Endothelial cell (in vitro differentiated cells): ENCODE measurements at regions not wholly inside any gene's neighbourhood (a gene's known extent, or its start where the extent isn't known, plus 50 kb on each side); places are given as distances from the start of the nearest gene placed in this dataset.
"Not testable (repeated sequence)": the region's sequence is repeated elsewhere in the genome, so short reads cannot be mapped to it uniquely, and the experiment has no call there.

Experiments used
- DNase-seq: peaks from one replicate; pipeline ENCODE4 v3.0.0; 2021; ENCODE audit warnings: low spot score
- H3K27ac Mint-ChIP-seq: one replicate; pipeline ENCODE4 v1.8.0; 2021; ENCODE audit warnings: mixed read lengths, inconsistent platforms; ENCODE audit not compliant: unreplicated experiment
- H3K27me3 Mint-ChIP-seq: one replicate; pipeline ENCODE4 v1.8.0; 2021; ENCODE audit warnings: mild to moderate bottlenecking, moderate library complexity, mixed read lengths, inconsistent platforms; ENCODE audit not compliant: unreplicated experiment
- H3K36me3 Mint-ChIP-seq: one replicate; pipeline ENCODE4 v1.8.0; 2021; ENCODE audit warnings: mild to moderate bottlenecking, low read depth, mixed read lengths, inconsistent platforms; ENCODE audit not compliant: unreplicated experiment
- H3K4me1 Mint-ChIP-seq: one replicate; pipeline ENCODE4 v1.8.0; 2021; ENCODE audit warnings: mild to moderate bottlenecking, mixed read lengths, inconsistent platforms; ENCODE audit not compliant: unreplicated experiment
- H3K4me3 Mint-ChIP-seq: one replicate; pipeline ENCODE4 v1.8.0; 2021; ENCODE audit warnings: mild to moderate bottlenecking, mixed read lengths, inconsistent platforms; ENCODE audit not compliant: unreplicated experiment
- H3K9me3 Mint-ChIP-seq: one replicate; pipeline ENCODE4 v1.8.0; 2021; ENCODE audit warnings: mixed read lengths, inconsistent platforms; ENCODE audit not compliant: unreplicated experiment

DNA sequence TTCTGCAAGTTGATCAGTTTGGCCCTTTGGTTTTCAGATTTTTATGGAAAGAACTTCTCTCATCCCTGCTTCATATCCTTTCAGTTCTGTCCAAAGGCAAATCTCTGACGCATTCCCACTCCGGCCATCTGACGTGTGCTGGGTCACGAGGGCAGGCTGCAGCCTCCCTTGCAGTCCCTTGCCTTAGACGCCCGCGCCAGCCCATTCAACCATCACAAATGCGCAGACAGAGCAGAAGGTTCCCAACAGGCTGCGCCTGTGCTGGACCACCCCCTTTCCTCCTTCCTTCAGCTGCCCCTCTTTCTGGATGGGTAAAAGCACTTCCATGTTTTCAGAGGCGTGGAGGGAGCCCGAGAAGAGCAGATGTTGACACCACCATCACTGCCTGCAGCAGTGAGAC lies 144.2 kb downstream of the BCL2L11 start:
- H3K36me3 Mint-ChIP-seq, H3K27me3 Mint-ChIP-seq, H3K4me3 Mint-ChIP-seq, H3K4me1 Mint-ChIP-seq, H3K9me3 Mint-ChIP-seq, DNase-seq, H3K27ac Mint-ChIP-seq: not testable (repeated sequence)

DNA sequence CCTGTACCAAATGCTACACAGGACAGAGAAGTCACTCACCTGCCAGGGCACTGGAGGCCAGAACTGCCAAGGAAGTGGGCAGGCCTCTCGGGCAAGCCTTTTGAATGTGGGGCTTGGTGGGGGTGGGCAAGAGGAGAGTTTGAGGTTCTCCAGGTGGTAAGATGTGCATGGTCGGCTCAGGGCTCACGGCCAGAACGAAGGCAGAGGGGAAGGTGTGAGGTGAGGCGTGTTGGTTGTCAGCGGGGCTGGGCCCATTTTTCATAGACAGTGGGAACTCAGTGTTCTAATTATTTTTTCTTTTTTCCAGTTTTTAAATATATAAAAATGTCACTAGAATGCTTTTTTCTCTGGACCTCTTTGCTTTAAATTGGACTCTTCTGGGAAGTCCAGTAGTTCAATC lies 145.8 kb downstream of the BCL2L11 start:
- H3K4me1 Mint-ChIP-seq, H3K9me3 Mint-ChIP-seq, H3K4me3 Mint-ChIP-seq, H3K27me3 Mint-ChIP-seq, H3K27ac Mint-ChIP-seq, H3K36me3 Mint-ChIP-seq, DNase-seq: not testable (repeated sequence)

DNA sequence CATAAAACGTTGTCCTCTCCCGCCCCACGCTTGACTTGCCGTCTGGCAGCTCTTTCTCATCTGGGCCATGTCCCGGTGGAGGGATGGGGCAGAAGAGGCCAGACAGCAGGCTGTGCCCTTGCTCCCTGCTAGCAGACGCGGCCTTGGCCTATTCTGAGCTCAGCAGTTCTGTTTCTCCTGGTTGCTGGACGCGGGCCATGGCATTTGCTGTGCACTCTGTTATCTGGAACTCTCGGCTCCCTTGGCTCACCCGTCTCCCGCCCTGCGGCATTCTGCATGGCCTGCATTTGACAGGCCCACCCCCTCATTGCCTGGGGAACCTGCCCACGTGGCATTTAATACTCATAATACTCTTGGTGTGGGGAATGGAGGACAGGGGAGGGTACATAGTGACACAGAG lies 146.3 kb downstream of the BCL2L11 start:
- not testable (repeated sequence) for H3K4me3 Mint-ChIP-seq, H3K36me3 Mint-ChIP-seq, H3K4me1 Mint-ChIP-seq, DNase-seq, H3K27me3 Mint-ChIP-seq, H3K27ac Mint-ChIP-seq, H3K9me3 Mint-ChIP-seq

DNA sequence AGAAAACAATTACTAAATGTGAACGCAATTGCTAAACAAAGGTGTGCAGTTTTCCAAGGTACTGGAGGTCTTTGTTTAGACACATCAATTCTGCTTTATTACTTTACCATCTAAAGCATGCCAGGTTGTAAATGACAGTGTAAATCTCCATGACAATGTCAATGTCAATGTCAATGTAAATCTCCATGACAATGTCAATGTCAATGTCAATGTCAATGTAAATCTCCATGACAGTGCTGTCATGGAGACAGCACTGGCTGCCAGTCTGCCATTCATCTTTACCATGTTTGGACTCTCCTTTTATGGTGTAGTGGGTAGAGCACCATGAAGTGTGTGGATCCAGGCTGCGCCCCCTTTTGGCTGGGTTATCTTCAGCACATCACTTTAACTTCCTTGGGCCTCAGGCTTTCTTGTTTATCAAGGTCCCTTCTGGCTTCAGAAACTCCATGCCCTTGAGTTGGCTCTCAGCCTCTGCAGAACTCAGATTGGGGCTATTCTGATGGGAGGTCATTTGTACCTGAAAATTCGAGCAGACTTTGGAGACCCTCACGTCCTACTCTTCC lies 149.1 kb downstream of the BCL2L11 start:
- not testable (repeated sequence) for DNase-seq, H3K36me3 Mint-ChIP-seq, H3K4me1 Mint-ChIP-seq, H3K9me3 Mint-ChIP-seq, H3K27ac Mint-ChIP-seq, H3K4me3 Mint-ChIP-seq, H3K27me3 Mint-ChIP-seq

DNA sequence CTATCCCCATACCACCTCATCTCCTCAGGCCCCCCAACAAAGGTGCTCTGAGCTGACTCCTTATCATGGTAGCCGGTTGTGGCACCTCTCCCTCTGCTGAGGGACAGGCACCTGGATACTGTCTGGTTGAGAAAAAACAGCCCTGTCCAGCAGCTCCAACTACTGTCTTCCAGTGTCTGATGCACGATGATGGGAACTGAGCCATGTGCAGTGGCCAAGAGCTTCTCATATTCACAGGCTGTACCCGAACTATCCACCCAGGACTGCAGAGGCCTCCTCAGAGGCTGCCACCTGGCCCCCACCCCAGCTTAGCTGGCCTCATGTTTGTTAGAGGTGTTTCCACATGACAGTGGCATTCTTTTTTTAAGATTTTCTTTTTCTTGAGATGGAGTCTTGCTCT lies 149.9 kb downstream of the BCL2L11 start:
- not testable (repeated sequence) for DNase-seq, H3K36me3 Mint-ChIP-seq, H3K4me1 Mint-ChIP-seq, H3K4me3 Mint-ChIP-seq, H3K27ac Mint-ChIP-seq, H3K27me3 Mint-ChIP-seq, H3K9me3 Mint-ChIP-seq

DNA sequence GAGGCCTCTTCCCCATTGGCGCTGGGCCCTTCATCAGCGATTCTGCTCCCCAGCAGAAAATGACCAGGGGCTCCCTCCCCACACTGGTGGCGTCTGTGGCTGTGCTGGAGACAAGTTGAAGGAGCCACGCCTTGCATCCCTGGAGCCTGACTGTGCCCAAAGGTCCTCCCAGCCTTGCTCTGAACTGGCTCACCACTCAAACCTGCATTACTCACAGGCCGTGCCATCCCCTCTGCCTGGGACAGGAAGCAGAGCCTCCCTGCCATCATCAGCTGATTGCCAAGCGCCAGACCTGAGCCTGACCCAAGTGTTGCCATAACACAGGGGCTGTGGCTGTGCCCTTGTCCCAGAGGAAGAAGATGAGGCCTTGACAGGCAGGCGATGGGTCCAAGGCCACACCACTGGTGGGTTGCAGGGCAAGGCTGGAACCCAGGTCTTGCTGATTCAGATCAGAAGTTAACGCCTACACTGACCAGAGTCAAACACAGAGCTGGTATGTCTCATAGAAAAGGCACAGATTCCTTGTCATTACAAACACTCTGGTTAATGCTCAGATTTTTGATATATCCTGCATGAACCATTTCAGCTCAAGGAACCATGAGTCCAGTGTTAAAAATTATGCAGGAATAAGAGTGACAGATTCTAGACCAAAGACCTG lies 151.1 kb downstream of the BCL2L11 start:
- H3K4me3 Mint-ChIP-seq, H3K27ac Mint-ChIP-seq, H3K4me1 Mint-ChIP-seq, DNase-seq, H3K27me3 Mint-ChIP-seq, H3K9me3 Mint-ChIP-seq, H3K36me3 Mint-ChIP-seq: not testable (repeated sequence)

DNA sequence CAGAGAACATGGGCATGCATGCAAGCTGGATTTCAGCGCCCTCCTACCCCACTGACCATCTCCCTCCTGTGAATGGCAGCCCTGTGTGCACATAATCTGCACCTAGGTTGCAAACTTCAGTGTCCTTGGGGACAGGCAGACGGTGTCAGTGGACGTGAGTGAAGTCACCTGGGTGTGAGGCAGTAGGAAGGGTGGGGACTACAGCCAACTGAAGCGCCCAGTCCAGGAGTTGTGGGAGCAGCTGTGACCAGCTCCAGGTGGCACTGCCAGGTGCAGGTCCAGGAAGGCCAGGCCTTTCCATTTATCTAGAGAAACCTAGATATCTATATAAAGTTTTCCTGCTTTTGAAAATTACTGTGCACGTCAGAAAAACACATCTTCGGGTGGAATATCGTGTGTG lies 152.3 kb downstream of the BCL2L11 start:
- not testable (repeated sequence) for DNase-seq, H3K27me3 Mint-ChIP-seq, H3K27ac Mint-ChIP-seq, H3K36me3 Mint-ChIP-seq, H3K9me3 Mint-ChIP-seq, H3K4me3 Mint-ChIP-seq, H3K4me1 Mint-ChIP-seq

DNA sequence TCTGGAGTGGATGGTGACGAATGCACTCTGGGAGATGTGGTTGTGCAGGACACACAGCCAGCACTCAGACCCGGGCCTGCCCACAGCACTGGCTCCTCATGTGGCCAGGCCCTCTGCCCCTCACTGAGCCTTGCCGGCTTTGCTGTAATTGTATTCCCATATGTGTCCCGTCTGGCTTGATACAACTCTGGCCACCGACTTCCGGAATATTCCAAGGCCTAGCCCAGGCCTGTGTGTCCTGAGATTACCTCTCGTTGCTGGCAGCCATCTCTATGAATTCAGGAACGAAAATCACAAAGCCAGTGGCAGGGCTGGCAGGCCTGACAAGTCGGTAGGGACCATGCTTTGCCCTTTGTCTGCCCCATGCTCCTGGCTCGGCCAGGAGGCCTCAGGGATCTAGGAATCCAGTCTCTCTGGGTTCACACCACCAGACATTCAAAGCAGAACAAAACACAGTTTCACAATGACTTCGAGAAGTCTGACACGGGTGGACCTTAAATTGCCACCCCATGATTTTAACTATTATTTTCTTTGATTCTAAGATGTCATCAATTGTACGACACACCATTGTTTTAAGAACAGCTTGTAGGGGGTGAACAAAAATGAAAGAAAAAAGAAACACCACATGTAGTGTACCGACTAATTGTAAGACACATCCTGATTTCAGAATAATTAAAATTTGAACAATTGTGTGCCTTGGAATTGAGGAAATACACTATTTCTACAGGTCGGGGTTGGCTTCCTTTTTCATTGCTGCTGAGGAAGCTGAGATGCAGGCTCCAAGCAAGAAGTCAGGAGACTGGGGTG lies 154.5 kb downstream of the BCL2L11 start:
- H3K27ac Mint-ChIP-seq, H3K27me3 Mint-ChIP-seq, H3K4me1 Mint-ChIP-seq, H3K4me3 Mint-ChIP-seq, DNase-seq, H3K36me3 Mint-ChIP-seq, H3K9me3 Mint-ChIP-seq: not testable (repeated sequence)

DNA sequence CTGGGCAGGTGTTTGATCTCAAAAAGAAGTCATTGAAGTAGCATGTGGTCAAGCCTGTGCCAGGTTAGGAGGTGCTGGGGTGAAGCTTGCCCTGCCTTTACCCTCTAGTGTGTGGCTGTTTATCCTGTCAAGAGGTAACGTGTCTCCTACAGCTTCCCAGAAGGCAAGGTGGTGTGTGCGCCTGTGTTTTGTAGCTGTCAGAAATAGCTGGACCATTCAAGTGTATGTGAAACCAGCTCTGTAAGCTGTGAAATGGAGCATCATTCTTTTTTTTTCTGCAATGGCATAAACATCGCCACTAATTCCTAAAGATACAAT lies 155.1 kb downstream of the BCL2L11 start:
- H3K9me3 Mint-ChIP-seq, H3K4me3 Mint-ChIP-seq, H3K27me3 Mint-ChIP-seq, H3K4me1 Mint-ChIP-seq, H3K36me3 Mint-ChIP-seq, DNase-seq, H3K27ac Mint-ChIP-seq: not testable (repeated sequence)

DNA sequence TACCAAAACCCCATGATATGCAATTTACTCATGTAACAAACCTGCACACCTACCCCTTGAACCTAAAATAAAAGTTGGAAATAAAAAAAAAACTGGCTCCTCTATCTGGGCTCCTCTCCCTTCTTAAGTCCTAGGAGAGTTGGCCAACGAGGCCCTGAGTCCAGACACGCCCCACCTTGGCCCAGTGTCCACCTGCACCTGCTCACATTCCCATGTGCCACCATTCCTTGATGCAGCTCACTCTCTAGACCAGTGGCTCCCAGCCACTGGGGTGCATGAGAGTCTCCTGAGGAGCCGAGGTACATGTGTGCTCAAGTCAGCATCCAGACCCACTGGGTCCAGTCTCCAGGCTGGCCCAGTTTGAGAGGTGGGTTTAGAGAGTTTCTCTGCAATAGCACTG lies 157.4 kb downstream of the BCL2L11 start:
- H3K4me1 Mint-ChIP-seq, H3K9me3 Mint-ChIP-seq, H3K36me3 Mint-ChIP-seq, DNase-seq, H3K27ac Mint-ChIP-seq, H3K27me3 Mint-ChIP-seq, H3K4me3 Mint-ChIP-seq: not testable (repeated sequence)

DNA sequence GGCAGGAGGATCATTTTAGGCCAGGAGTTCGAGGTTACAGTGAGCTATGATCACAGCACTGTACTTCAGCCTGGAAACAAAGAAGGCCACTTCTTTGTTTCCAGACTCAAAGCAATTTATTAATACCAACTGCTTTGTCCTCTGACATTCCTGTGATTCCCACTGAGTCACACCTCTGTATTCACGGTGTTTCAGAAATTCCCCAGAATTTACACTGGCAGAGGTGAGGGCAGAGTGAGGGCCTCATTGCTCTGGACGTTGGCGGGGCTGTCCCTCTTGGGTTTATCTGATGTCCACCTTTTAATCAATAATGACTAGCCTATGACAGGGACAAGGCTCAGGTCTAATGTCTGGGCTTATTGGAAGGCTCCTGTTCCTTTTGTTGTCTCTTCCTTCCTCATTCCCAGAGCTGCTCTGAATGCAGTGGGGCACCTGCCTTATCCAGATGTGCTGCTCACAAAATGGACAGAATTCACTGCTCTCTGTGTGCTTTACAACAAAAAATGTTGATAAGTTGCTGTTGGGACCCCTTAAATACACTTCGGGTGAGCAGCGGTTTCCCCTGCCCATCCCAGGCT lies 160.1 kb downstream of the BCL2L11 start:
- H3K27ac Mint-ChIP-seq, H3K4me3 Mint-ChIP-seq, H3K4me1 Mint-ChIP-seq, H3K27me3 Mint-ChIP-seq, DNase-seq, H3K9me3 Mint-ChIP-seq, H3K36me3 Mint-ChIP-seq: not testable (repeated sequence)

DNA sequence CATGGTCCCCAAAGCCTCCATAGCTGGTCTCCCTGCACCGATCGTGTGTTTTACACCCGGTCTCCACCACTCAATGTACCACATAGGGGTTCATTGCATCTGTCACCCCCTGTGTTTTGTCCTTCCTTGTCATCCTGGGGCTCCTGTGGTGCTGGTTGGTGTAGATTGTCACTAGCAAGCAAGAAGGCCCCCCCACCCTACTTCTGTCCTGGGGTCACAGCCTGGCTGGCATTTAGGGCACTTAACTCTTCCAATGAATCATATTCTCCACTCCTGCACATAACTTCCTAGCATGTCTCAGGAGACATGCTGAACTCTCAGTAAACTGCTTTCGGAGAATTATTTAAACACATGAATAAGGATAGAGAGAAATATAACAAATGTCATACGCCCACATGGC lies 161.4 kb downstream of the BCL2L11 start:
- not testable (repeated sequence) for H3K4me3 Mint-ChIP-seq, H3K36me3 Mint-ChIP-seq, H3K4me1 Mint-ChIP-seq, H3K9me3 Mint-ChIP-seq, H3K27me3 Mint-ChIP-seq, DNase-seq, H3K27ac Mint-ChIP-seq
